GM19463 (cell line): ENCODE measurements at regions not wholly inside any gene's neighbourhood (a gene's known extent, or its start where the extent isn't known, plus 50 kb on each side); places are given as distances from the start of the nearest gene placed in this dataset.
"Not testable (repeated sequence)": the region's sequence is repeated elsewhere in the genome, so short reads cannot be mapped to it uniquely, and the experiment has no call there.

Experiments
- ATAC-seq: cut with Tn5 transposase; IDR thresholded peaks from one replicate; pipeline ENCODE4 v1.9.1; 2021; ENCODE audit warnings: mild to moderate bottlenecking, moderate library complexity; ENCODE audit not compliant: unreplicated experiment

DNA sequence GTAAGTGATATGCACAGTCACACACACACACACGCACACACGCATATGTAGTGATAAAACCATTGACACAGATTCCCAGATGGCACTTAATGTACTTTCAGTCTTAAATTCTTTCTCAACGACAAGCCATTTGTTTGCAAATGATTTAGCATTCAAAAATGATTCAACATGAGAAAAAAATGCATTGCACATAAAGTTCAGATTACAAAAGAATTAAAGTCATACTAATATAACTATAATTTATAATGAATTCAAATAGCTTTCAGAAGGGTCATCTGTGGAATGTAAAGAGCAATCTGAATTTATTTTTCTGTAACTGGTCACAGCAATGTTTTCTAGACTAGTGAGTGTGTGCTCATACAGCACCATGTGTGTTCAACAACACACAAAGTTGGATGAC is 521.6 kb upstream of the ZNF337 start:
- ATAC-seq = no peak

- no peak for ATAC-seq
These were observed 519.4 kb upstream of the ZNF337 start for GRCh38 chr20:26216025-26216424.

- no peak for ATAC-seq
These were observed 518.3 kb upstream of the ZNF337 start for GRCh38 chr20:26214991-26215390.

GRCh38 chr20:26209171-26209941 is 512.7 kb upstream of the ZNF337 start:
- ATAC-seq = no peak

DNA sequence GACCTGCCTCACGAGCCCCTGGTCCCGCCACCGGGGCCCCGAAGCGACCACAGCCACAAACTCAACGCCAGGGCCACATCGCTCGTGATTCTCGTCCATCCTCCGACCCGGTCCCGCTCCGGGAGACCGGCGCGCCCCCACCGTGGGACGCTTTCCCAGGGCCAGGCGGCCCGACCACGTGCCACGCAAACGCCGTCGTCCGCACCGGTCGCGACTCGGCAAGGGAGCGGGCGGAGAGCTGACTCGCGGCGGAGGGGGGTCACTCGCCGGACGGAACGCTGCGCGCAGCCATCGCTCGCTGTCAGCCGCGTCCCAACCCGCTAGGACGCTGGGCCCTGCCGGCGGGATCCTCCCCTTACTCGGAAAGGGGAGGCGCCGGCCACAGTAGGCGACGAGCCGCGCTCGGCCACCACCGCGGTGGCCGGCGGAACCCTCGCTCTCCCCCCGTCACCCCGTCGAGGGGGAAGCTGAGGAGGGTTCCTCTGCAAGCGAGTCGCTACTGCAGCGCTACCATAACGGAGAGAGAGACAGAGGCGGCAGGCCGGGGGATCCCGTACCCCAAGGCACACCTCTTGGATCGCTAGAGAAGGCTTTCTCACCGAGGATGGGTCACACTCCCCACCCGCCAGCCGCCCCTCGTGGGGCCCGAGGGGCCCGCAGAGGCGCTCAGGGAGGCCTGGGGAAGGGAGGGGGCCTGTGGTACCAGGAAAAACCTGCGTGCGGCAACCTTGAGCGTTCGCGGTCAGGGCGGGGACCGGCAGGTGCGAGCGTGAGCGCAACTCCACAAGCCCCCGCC is 511.8 kb upstream of the ZNF337 start:
- ATAC-seq = no peak

GRCh38 chr20:26207967-26208295 is 511.3 kb upstream of the ZNF337 start:
- not testable (repeated sequence) for ATAC-seq

DNA sequence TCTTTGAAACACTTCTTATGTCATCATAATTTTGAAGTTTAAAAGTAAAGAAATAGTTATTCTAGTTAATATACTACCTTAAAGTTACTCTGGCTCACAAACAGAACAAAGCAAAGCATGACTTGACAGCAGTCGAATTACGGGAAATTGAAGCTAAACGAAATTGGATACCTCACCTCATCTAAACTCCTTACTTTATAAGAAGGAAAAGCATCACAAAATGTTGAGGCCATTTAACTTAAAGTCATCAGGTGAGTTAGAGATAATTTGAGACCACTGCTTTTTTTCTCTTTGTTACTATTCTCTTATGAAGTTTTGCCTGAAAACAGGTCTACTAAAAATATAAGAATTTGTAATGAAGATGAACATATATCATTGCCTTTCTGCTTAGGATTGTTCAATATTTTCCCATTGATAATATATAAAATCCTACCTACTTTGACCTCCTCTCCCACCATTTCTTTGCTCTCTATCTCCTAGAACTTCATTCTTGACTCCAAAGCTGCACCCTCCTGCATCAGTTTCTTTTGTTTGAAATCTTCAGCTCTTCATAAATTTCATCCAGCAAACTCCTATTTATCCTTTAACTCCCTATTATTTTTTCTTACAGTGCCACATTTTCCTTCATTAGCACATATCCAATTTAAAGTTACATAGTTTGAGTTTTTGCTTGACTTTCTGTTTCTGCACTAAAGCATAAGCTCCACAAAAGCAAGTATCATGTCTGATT is 510.7 kb upstream of the ZNF337 start:
- ATAC-seq = no peak

DNA sequence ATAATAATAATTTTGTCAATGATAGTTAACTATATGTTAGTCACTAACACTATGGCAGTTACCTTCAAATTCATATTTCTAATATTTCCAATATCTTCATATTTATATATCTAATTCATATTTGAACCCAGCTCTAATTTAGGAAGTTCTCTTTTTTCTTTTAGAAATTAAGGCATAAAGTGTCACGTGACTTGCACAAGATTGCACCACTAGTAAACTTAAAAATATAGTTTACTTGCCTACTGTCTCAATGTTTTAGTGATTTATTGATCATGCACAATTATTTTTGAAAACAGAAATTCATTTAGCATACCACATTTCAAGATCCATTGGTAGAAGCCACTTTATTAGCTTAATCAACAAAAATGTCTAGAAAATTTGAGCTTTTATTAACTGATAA is 508.7 kb upstream of the ZNF337 start:
- ATAC-seq = no peak

GRCh38 chr20:26201026-26201425 is 504.4 kb upstream of the ZNF337 start:
- ATAC-seq = not testable (repeated sequence)

DNA sequence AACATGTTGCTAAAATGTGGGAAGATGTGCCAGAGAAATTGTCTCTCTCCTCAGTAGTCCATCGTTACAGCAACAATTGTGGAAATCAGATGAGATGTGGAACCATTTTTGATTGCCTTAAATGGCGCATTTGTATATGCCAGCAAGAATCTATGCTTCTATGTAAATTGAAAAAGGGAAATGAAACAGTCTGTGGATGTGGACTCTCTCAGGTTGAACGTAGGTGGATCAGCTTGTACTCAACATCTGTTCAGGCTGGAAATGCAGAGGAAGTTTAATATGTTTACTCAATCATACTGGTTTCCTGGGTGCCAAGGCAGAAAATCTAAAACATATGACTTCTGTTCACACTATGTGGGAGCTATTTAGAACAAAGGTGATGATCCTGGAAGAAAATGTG is 490.7 kb upstream of the ZNF337 start:
- peak; percentile 56 for ATAC-seq

DNA sequence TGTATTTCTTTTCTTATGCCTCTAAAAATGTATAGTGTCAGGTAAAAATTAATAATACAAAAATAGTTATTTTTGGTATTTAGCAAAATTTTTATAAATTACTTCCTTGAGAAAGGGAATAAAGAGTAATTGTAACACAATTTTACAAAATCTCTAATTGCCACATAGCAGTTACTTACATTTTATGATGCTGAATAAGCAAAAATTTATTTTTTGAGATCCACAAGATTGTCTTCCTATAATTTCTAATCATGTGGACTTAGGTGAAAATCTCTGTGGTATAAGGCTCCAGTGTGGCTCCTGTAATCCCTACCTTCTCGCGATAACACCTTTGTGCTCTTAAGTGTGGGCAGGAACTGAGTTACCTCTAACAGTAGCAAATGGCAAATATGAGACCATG is 487.1 kb upstream of the ZNF337 start:
- not testable (repeated sequence) for ATAC-seq

DNA sequence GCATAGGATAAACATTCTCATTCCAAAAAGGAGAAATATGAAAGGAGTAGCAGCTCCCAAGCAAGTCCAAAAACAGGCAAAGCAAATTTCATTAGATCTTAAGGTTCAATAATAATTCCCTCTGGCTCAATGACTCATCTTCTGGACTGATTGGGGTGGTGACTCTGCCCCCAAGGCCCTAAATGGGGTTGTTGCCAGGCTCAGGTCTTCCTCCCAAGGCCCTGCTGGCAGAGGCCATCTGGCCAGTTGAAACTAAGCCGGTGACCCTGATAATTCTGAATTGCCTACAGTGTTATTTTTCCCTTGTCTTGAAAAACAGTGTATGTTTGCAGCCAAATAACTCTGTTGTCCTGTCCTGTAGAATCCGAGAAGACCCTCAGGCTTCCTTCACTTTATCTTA is 484.7 kb upstream of the ZNF337 start:
- not testable (repeated sequence) for ATAC-seq

DNA sequence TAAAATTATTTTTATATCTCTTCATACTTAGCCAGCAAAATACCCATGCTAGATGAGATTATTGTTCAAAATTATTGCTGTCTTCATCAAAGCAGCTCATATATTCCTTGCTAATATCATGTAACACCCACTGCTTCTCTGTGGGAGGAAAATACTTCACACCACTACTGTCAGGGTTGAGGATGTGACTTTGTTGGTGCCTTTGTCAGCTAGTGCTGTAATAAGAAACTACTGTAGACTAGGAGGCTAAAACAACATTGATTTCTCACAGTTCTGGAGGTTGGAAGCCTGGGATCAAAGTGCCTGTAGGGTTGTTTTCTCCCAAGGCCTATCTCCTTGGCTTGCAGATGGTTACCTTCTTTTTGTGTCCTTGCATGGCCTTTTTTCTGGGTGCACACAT is 475.2 kb upstream of the ZNF337 start:
- ATAC-seq = not testable (repeated sequence)

DNA sequence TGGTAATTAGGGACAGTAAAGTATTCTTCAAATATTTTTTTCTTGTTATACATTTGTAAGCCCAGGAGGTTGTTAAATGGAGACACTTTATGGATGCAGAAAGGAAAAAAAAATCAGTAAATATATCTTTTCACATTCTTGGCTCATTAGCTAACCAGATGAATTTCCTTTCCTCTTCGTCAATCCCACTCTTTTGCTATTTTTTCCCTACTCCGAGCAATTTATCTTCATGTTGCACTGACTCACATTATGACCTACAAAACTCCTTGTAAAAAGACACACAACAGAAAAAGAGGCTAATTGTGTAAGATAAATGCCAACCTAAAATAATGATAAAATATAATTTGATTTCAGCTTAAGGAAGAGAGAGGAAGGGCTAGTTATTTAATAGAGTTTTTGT is 472.9 kb upstream of the ZNF337 start:
- ATAC-seq = no peak

GRCh38 chr20:26167499-26167898 is 470.8 kb upstream of the ZNF337 start:
- ATAC-seq = no peak

DNA sequence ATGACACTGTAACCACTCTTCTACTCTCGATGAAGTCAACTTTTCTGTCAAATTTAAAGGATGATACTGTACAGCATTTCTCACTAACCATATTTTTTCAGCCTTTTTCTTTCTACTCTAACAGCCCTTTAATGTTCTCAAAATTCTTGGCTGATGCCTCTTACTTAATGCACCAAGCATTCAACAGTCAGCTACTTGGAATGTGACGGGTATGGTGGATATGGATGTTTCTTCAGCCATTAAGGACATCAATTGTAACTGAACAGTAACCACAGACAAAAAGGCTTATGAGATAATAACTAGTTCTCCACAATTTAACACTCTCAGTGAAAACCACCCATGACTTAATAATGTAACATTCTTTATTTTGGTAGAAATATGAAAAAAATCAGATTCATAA is 467.2 kb upstream of the ZNF337 start:
- no peak for ATAC-seq

GRCh38 chr20:26163151-26163550 is 466.5 kb upstream of the ZNF337 start:
- not testable (repeated sequence) for ATAC-seq

GRCh38 chr20:26161741-26162140 is 465.1 kb upstream of the ZNF337 start:
- not testable (repeated sequence) for ATAC-seq

GRCh38 chr20:26160916-26161315 is 464.3 kb upstream of the ZNF337 start:
- ATAC-seq = not testable (repeated sequence)

DNA sequence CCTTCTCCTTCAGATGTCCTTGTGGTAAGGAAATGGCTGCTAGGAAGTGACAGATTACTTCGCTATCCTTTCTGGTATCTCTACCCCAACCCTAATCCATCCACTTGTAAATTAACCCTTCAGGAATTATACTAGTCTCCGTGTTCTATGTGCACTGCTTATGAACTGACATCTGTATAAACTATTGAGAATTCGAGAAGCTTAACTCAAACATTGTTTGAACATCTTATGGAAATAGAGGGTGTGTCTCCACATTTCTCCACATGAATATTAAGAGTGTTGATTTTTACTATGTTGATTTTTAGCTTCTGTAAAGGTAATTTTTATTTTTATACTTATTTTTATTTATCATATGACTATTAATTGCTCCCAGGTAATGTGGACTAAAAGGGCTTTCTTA is 457.6 kb upstream of the ZNF337 start:
- ATAC-seq = no peak

GRCh38 chr20:26135325-26136110 is 438.9 kb upstream of the ZNF337 start:
- ATAC-seq = no peak
